NCI-H1105 treated with DMSO at 0.1 percent for 48 hours (cell line): ENCODE measurements at regions not wholly inside any gene's neighbourhood (a gene's known extent, or its start where the extent isn't known, plus 50 kb on each side); places are given as distances from the start of the nearest gene placed in this dataset.
"Not testable (repeated sequence)": the region's sequence is repeated elsewhere in the genome, so short reads cannot be mapped to it uniquely, and the experiment has no call there.

Source experiments
- DNase-seq: peaks from one replicate; lab custom pipeline; 2025; lab: John Stamatoyannopoulos, UW

DNA sequence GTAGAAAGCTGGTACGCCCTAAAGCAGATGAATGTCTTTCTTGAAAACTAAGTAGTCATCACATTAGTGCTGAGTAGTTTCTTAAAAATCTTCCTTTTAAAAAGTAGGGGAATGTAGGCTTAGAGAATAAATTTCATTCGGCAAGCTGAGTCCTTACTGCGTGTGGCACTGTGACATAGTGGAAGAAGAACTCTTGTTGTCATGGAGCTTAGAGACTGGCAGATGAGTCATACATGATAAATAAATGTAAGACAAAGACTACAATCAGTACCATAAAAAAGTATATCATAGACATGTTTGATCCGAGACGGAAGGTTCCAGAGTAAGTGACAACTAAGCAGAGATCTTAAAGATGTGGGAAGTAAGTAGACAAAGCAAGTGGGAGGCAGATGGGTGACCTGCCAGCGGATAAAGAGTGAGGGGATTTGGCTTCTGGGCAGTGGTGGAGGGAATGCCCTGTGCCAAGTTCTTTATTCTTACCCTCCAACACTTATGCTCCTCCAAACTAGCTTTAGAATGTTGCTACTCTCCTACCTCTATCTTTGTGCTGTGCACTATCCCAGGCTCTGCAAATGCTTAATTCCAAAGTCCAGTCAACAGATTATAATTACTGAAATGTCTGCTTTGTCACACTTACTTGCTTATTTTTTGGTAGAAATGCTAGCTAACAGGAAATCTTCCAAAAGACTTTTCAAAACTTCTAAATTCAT, 608.5 kb upstream of the USP24 start:
- DNase-seq = no peak

GRCh38 chr1:55822891-55823290, 607.7 kb upstream of the USP24 start:
- DNase-seq = no peak

- DNase-seq = no peak
Measured at GRCh38 chr1:55821234-55821633, 606.1 kb upstream of the USP24 start.

- peak; percentile 97 for DNase-seq
Measured at GRCh38 chr1:55820501-55820900, 605.3 kb upstream of the USP24 start.

- no peak for DNase-seq
Measured at GRCh38 chr1:55819011-55819410, 603.8 kb upstream of the USP24 start.

GRCh38 chr1:55816456-55817426, 601.6 kb upstream of the USP24 start:
- DNase-seq = no peak

GRCh38 chr1:55815745-55816455, 600.7 kb upstream of the USP24 start:
- no peak for DNase-seq

DNA sequence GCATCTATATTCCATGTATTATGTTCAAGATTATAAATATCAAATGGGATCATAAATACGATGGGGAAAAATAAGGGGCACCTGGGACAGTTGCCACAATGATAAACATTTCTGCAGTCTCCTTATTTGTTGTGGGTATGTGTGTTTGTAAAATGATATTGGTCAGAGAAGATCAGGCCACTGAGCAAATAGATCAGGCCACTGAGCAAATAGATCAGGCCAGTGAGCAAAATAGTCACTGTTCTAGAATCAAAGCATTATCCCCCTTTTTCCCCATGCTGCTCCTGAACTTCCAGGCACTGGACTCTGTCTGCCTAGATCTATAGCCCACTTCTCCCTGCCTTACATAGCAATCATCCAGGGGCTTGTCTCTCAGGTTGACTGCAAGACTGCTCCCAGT, 599.8 kb upstream of the USP24 start:
- no peak for DNase-seq

- DNase-seq = no peak
Measured at GRCh38 chr1:55813618-55814017, 598.5 kb upstream of the USP24 start.

GRCh38 chr1:55812281-55812680, 597.1 kb upstream of the USP24 start:
- no peak for DNase-seq

GRCh38 chr1:55808263-55808662, 593.1 kb upstream of the USP24 start:
- no peak for DNase-seq

GRCh38 chr1:55803429-55803828, 588.3 kb upstream of the USP24 start:
- DNase-seq = no peak

- no peak for DNase-seq
Measured at GRCh38 chr1:55801481-55801880, 586.3 kb upstream of the USP24 start.

GRCh38 chr1:55800503-55800902, 585.3 kb upstream of the USP24 start:
- no peak for DNase-seq

DNA sequence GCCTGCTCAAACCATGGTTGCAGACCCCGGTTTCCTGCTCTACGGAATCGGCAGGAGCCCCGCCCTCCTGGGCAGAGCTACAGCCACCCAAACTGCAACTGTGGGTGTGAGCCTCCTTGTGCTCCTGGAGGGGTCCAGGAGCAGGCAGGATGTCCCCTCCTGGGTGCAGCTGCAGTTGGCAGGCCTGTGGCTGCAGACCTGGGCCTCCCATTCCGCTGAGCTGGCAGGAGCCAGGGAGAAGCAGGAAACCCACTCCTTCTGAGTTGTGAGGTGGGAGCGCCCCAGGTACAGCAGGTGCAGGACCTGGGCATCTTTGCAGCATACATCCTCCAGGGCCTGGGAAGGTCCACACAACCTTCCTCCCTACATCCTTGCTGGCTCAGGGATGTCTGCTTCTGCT, 578.7 kb upstream of the USP24 start:
- DNase-seq = no peak

DNA sequence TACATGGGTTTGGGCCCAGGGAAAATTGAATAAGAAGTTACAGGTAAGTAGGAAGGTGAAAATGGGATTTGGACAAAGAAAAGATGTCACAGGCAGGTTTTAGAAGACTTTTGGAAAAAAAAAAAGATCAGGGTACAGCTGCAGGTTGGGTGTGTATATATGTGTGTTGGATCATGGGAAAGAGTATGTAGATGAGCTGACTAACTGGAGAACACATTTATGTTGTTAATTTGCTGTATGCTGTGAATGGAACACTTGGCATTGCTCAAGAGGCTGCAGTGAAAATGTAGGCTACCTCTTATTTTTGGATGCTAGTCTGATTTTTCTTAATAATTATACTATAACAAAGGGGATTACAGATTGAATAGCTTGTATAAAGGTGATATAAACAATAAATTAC, 577.7 kb upstream of the USP24 start:
- no peak for DNase-seq

- DNase-seq = no peak
Measured at GRCh38 chr1:55789466-55789865, 574.3 kb upstream of the USP24 start.

GRCh38 chr1:55786396-55786795, 571.2 kb upstream of the USP24 start:
- no peak for DNase-seq

DNA sequence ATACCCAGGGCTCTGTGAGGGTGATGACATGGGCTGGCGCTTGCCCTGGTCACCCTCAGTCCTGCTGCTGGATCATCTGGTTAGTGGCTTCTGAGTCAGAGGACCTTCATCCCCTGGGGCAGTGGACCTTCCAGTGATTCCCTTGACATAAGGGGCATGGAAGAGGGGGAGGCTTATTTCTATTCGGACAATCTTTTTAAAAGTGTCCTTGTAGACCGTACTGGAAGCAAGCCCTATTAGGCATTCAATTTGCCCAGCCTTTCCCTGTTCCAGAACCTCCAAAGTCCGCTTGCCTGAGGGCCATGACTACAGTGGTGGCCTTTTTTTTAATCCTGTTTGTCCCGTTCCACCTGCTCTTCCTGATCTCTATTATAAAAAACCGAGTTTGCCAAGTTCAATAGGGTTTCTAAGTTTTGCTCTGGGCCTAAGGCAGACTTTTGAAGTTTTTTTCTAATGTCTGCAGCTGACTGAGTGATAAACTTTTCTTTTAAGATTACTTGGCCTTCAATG, 569.8 kb upstream of the USP24 start:
- DNase-seq = not testable (repeated sequence)

- peak; percentile 12 for DNase-seq
Measured at GRCh38 chr1:55781944-55782482, 566.8 kb upstream of the USP24 start.

- DNase-seq = no peak
Measured at GRCh38 chr1:55781003-55781402, 565.8 kb upstream of the USP24 start.

DNA sequence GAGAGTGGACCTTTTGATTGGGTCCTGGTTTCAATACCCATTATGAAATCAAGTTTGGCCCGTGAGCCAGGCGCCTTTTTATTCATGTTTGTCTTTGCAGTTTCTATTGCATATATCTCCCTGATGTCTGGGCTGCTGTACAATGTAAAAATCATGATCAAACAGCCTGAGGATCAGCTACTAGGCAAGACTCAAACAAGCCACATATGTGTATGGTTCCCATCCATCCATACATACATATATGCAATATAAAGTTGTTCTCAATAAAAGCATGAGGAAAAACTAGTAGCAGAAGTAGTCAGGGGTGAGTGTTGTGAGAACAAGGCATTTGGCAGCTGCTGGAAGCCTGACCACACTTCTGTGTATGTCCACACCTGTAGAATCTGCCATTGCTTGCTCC, 562.4 kb upstream of the USP24 start:
- no peak for DNase-seq
